H1 (cell line): ENCODE measurements at regions not wholly inside any gene's neighbourhood (a gene's known extent, or its start where the extent isn't known, plus 50 kb on each side); places are given as distances from the start of the nearest gene placed in this dataset.

Source experiments
- RAD21 ChIP-seq, 2 experiments: IDR thresholded peaks in 1 of 2; conservative IDR thresholded peaks in 1 of 2; 2 replicates each; pipeline ENCODE4 v1.6.1; 2011; ENCODE audit warnings: low read depth in 2 of 2, low read length in 2 of 2, improper control_type of control experiment in 1 of 2, inconsistent platforms in 1 of 2, mild to moderate bottlenecking in 1 of 2, moderate library complexity in 1 of 2

DNA sequence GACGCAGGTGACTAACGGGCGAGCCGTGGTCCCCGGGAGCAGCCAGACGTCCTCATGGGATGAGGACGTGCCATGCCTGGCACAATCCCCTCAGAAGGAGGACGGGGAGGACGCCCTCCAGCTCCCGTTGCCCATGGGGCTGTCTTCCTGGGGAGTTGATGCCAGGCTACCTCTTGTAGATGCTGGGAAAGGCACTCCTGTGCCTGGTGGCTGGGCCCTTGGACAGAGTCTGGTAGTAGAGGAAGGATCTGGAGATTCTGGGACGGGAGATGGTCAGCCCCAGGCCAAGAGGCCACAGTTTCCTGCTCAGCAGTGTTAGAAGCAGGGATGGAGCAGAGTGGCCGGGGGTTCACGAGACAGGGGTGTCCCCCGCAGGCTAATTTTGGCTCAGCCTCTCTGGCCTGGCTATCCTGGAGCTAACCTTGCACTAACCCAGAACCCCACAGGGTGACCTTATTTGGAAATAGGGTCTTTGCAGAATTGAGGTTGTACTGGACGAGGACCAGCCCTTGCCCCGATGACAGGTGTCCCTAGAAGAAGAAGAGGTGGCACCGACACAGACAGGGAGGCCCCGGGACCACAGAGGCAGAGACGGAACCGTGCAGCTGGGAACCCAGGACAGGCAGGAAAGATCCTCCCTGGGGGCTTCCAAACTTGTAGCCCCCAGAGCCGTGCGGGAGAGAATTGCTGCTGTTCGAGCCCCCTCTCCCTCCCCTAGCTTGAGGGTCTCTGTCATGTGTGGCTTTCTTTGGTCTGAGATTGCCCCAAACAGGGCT, 50.1 kb upstream of the ADRA2C start (continued):
- TF ChIP-seq RAD21 (IDR thresholded peaks at IDR 0.05 in 1 of 2, conservative IDR thresholded peaks at IDR 0.05 in 1 of 2; ENCODE audit: low read depth in 2 of 2, low read length in 2 of 2), result no peak
